ENCODE measurements at regions not wholly inside any gene's neighbourhood (a gene's known extent, or its start where the extent isn't known, plus 50 kb on each side); places are given as distances from the start of the nearest gene placed in this dataset.

DNA sequence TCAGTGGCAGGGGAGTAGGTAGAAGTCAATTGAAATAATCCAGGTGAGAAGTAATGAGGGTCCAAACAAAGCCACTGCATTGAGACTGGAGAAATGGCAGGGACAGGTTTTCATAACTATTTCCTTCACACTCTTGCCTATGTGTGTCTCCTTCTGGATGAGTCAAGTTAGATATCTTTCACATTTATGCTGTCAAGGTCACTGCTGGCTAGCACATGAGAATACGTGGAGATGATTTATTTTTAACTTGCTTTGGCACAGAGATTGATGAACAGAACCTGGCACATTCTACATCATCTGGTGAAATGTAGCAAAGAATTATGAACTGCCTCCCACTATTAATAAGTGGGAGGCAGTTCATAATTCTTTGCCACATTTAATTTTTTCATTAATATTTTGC, 66.7 kb upstream of the BOD1L1 start:
- H2AFZ ChIP-seq (ENCODE audit: low read length) = no peak overlapping the region
- DNase-seq = no peak
- ChIA-PET CTCF (no interaction called here), POLR2A (ENCODE audit: unreplicated experiment) (no interaction called here)
- no peaks in the 10 kb centered on the region for H3K79me2 ChIP-seq (ENCODE audit: low read length)
- H3K27me3 ChIP-seq (ENCODE audit: low read length) = no peaks in the 10 kb centered on the region
- no peak overlapping the region for H3K4me3 ChIP-seq (ENCODE audit: low read length)
- H3K4me2 ChIP-seq (ENCODE audit: low read length) = no peak overlapping the region
- TF ChIP-seq EZH2 (IDR thresholded peaks at IDR 0.05; ENCODE audit: low read length, unreplicated experiment) (no peak), EZH2phosphoT487 (IDR thresholded peaks at IDR 0.05; ENCODE audit: borderline replicate concordance, low read length) (no peak)
- TF ChIP-seq, protein P1, sequence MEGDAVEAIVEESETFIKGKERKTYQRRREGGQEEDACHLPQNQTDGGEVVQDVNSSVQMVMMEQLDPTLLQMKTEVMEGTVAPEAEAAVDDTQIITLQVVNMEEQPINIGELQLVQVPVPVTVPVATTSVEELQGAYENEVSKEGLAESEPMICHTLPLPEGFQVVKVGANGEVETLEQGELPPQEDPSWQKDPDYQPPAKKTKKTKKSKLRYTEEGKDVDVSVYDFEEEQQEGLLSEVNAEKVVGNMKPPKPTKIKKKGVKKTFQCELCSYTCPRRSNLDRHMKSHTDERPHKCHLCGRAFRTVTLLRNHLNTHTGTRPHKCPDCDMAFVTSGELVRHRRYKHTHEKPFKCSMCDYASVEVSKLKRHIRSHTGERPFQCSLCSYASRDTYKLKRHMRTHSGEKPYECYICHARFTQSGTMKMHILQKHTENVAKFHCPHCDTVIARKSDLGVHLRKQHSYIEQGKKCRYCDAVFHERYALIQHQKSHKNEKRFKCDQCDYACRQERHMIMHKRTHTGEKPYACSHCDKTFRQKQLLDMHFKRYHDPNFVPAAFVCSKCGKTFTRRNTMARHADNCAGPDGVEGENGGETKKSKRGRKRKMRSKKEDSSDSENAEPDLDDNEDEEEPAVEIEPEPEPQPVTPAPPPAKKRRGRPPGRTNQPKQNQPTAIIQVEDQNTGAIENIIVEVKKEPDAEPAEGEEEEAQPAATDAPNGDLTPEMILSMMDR (conservative IDR thresholded peaks at IDR 0.05; ENCODE audit: low read depth, low read length) = no peak
- no peak overlapping the region for H3K27ac ChIP-seq (ENCODE audit: low read length)
- no peaks in the 10 kb centered on the region for H4K20me1 ChIP-seq (ENCODE audit: low read length)
- H3K36me3 ChIP-seq (ENCODE audit: low read depth, low read length) = no peaks in the 10 kb centered on the region
- no TSS peak for BruUV-seq (replicated peaks)
- no peak overlapping the region for H3K9ac ChIP-seq (ENCODE audit: low read length)
- no peaks in the 10 kb centered on the region for H3F3A ChIP-seq (ENCODE audit: low read length, unreplicated experiment)
- H3K9me2 ChIP-seq (replicated peaks; ENCODE audit: low read length) = no peaks in the 10 kb centered on the region
- intact Hi-C loops (cut with micrococcal nuclease) = no loop called here
- no peak for ATAC-seq
- no peaks in the 10 kb centered on the region for H3K9me3 ChIP-seq (ENCODE audit: low read length)
- peaks cover 21% of the 10 kb centered on the region for H3K4me1 ChIP-seq (ENCODE audit: insufficient read depth, low read length)

DNA sequence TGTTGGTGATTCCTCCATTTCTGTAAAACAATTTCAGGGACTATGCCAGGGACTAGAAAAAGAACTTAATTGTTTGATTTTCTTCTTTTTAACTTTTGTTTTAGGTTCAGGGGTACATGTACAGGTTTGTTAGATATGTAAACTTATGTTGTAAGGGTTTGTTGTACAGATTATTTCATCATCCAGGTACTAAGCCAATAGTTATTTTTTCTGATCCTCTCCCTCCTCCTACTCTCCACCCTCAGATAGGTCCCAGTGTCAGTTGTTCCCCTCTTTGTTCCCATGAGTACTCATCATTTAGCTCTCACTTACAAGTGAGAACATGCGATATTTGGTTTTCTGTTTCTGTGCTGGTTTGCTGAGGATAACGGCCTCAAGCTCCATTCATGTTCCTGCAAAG, 70.8 kb upstream of the BOD1L1 start:
- CTCF ChIA-PET = no interaction called here

More for the DNA sequence above, 70.8 kb upstream of the BOD1L1 start:
- peaks cover 51% of the 10 kb centered on the region for H3K4me1 ChIP-seq (ENCODE audit: insufficient read depth, low read length)
- H3K4me2 ChIP-seq (ENCODE audit: low read length) = no peak overlapping the region
- H3K9ac ChIP-seq (ENCODE audit: low read length) = no peak overlapping the region
- H3K27me3 ChIP-seq (ENCODE audit: low read length) = no peaks in the 10 kb centered on the region
- no peaks in the 10 kb centered on the region for H3K9me2 ChIP-seq (replicated peaks; ENCODE audit: low read length)
- H3F3A ChIP-seq (ENCODE audit: low read length, unreplicated experiment) = peaks cover 9% of the 10 kb centered on the region
- H3K27ac ChIP-seq (ENCODE audit: low read length) = no peak overlapping the region
- H3K79me2 ChIP-seq (ENCODE audit: low read length) = no peaks in the 10 kb centered on the region
- POLR2A ChIA-PET (ENCODE audit: unreplicated experiment) = no interaction called here
- no peaks in the 10 kb centered on the region for H4K20me1 ChIP-seq (ENCODE audit: low read length)
- TF ChIP-seq EZH2 (IDR thresholded peaks at IDR 0.05; ENCODE audit: low read length, unreplicated experiment) = no peak
- TF ChIP-seq, protein P1 (conservative IDR thresholded peaks at IDR 0.05; ENCODE audit: low read depth, low read length) = no peak
- TF ChIP-seq EZH2phosphoT487 (IDR thresholded peaks at IDR 0.05; ENCODE audit: borderline replicate concordance, low read length) = no peak
- no peak for DNase-seq
- no peak for ATAC-seq
- no peak overlapping the region for H3K4me3 ChIP-seq (ENCODE audit: low read length)
- no peak overlapping the region for H2AFZ ChIP-seq (ENCODE audit: low read length)
- H3K36me3 ChIP-seq (ENCODE audit: low read depth, low read length) = no peaks in the 10 kb centered on the region
- no TSS peak for BruUV-seq (replicated peaks)
- intact Hi-C loops (cut with micrococcal nuclease) = no loop called here
- H3K9me3 ChIP-seq (ENCODE audit: low read length) = no peaks in the 10 kb centered on the region
